Hepatocyte (in vitro differentiated cells): ENCODE measurements at regions not wholly inside any gene's neighbourhood (a gene's known extent, or its start where the extent isn't known, plus 50 kb on each side); places are given as distances from the start of the nearest gene placed in this dataset.
A peak's percentile ranks its signal among the peaks of the same experiment; 100 is the strongest.

Experiments
- DNase-seq: peaks from one replicate; pipeline ENCODE4 v3.0.0-alpha.2; 2016; ENCODE audit warnings: low spot score
- H2AFZ ChIP-seq: fragments of 200-600 bp; sonication (generic); 2 replicates; pipeline ENCODE4 v1.6.0; 2016; ENCODE audit warnings: antibody characterized with exemption, mild to moderate bottlenecking
- H3K27ac ChIP-seq: fragments of 200-600 bp; sonication (generic); 2 replicates; pipeline ENCODE4 v1.5.1; 2016; ENCODE audit warnings: mild to moderate bottlenecking
- H3K27me3 ChIP-seq: fragments of 200-600 bp; sonication (generic); 2 replicates; pipeline ENCODE4 v1.6.1; 2016
- H3K36me3 ChIP-seq: fragments of 200-600 bp; sonication (generic); replicated peaks from 2 replicates; pipeline ENCODE4 v1.5.1; 2016; ENCODE audit warnings: low read depth; ENCODE audit not compliant: insufficient read depth
- H3K4me1 ChIP-seq: fragments of 200-600 bp; sonication (generic); 2 replicates; pipeline ENCODE4 v1.5.1; 2016; ENCODE audit warnings: mild to moderate bottlenecking, moderate library complexity; ENCODE audit not compliant: insufficient read depth
- H3K4me2 ChIP-seq: fragments of 200-600 bp; sonication (generic); 2 replicates; pipeline ENCODE4 v1.6.0; 2016
- H3K4me3 ChIP-seq: fragments of 200-600 bp; sonication (generic); 2 replicates; pipeline ENCODE4 v1.5.1; 2016; ENCODE audit warnings: mild to moderate bottlenecking
- H3K79me2 ChIP-seq: fragments of 200-600 bp; sonication (generic); 2 replicates; pipeline ENCODE4 v1.6.0; 2017; ENCODE audit warnings: mild to moderate bottlenecking
- H3K9me2 ChIP-seq: fragments of 200-600 bp; sonication (generic); replicated peaks from 2 replicates; pipeline ENCODE4 v1.6.0; 2017; ENCODE audit warnings: mild to moderate bottlenecking; ENCODE audit not compliant: insufficient read depth
- H3K9me3 ChIP-seq: fragments of 200-600 bp; sonication (generic); 2 replicates; pipeline ENCODE4 v1.5.1; 2016; ENCODE audit warnings: low read depth, mild to moderate bottlenecking
- H4K20me1 ChIP-seq: fragments of 200-600 bp; sonication (generic); 2 replicates; pipeline ENCODE4 v1.6.0; 2016; ENCODE audit warnings: mild to moderate bottlenecking; ENCODE audit not compliant: insufficient read depth, poor library complexity, severe bottlenecking
- EZH2 ChIP-seq: fragments of 200-600 bp; sonication (generic); IDR thresholded peaks from 2 replicates; pipeline ENCODE4 v1.6.1; 2016; ENCODE audit warnings: antibody characterized with exemption, mild to moderate bottlenecking, borderline replicate concordance
- EZH2phosphoT487 ChIP-seq: fragments of 200-600 bp; sonication (generic); IDR thresholded peaks from one replicate; pipeline ENCODE4 v1.6.1; 2018; ENCODE audit warnings: antibody characterized with exemption, mild to moderate bottlenecking, low read depth, moderate library complexity; ENCODE audit not compliant: unreplicated experiment, severe bottlenecking
- WGBS: methylation state at CpG from one replicate; pipeline ENCODE4 v1.1.6; 2016; ENCODE audit warnings: low lambda C conversion rate; ENCODE audit errors: missing lambda C conversion rate; 5-methylcytosine and 5-hydroxymethylcytosine counted together
- TF ChIP-seq, protein P1 (sequence below): fragments of 200-600 bp; sonication (generic); IDR thresholded peaks from 2 replicates; pipeline ENCODE4 v1.5.1; 2016; ENCODE audit warnings: antibody characterized with exemption, mild to moderate bottlenecking; ENCODE audit not compliant: poor library complexity

- no peaks in the 10 kb centered on the region for H3K36me3 ChIP-seq
- H3K4me1 ChIP-seq = no peaks in the 10 kb centered on the region
- no peaks in the 10 kb centered on the region for H4K20me1 ChIP-seq
- no peak overlapping the region for H3K4me3 ChIP-seq
- H3K27ac ChIP-seq = peak overlapping the region; percentile 45
- 76% methylated on average over 3 of the region's 3 CpGs for WGBS
- H3K4me2 ChIP-seq = no peak overlapping the region
- no peaks in the 10 kb centered on the region for H3K27me3 ChIP-seq
- no peak overlapping the region for H2AFZ ChIP-seq
- DNase-seq = no peak
- H3K9me3 ChIP-seq = no peaks in the 10 kb centered on the region
- H3K79me2 ChIP-seq = no peaks in the 10 kb centered on the region
- TF ChIP-seq, protein P1, sequence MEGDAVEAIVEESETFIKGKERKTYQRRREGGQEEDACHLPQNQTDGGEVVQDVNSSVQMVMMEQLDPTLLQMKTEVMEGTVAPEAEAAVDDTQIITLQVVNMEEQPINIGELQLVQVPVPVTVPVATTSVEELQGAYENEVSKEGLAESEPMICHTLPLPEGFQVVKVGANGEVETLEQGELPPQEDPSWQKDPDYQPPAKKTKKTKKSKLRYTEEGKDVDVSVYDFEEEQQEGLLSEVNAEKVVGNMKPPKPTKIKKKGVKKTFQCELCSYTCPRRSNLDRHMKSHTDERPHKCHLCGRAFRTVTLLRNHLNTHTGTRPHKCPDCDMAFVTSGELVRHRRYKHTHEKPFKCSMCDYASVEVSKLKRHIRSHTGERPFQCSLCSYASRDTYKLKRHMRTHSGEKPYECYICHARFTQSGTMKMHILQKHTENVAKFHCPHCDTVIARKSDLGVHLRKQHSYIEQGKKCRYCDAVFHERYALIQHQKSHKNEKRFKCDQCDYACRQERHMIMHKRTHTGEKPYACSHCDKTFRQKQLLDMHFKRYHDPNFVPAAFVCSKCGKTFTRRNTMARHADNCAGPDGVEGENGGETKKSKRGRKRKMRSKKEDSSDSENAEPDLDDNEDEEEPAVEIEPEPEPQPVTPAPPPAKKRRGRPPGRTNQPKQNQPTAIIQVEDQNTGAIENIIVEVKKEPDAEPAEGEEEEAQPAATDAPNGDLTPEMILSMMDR = no peak
- TF ChIP-seq EZH2 (no peak), EZH2phosphoT487 (no peak)
- H3K9me2 ChIP-seq = no peaks in the 10 kb centered on the region
These were observed 547.1 kb upstream of the ZEB2 start for GRCh38 chr2:145066856-145067548.

DNA sequence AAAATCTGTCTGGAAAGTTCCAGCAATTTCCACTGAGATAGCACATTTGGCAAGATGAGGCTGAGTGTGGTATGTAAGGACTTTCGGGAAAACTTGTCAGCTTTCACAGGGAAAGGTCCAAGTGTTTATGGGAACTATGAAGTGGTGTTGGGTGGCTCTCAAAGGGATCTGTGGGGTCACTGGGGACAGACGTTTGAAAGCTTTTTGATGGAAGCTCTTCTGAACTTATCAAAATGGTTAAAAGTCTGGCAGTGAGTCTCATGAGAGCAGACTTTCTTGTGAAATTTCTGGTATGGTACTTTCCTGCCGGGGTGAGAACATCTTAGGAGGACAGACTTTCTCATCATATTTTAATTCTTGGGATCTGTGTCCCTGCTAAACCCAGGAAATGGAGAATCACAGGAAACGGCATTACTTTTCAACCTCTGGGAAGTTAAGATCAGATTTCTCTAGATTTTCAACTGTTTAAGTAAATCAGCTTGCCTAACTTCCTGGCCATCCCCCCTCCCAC, 546.3 kb upstream of the ZEB2 start:
- Histone ChIP-seq H3K4me1 (no peaks in the 10 kb centered on the region), H3K27me3 (no peaks in the 10 kb centered on the region), H3K27ac (peak overlapping the region; percentile 45), H3K79me2 (no peaks in the 10 kb centered on the region), H3K9me2 (no peaks in the 10 kb centered on the region), H2AFZ (no peak overlapping the region), H3K4me2 (no peak overlapping the region), H3K36me3 (no peaks in the 10 kb centered on the region), H4K20me1 (no peaks in the 10 kb centered on the region), H3K9me3 (no peaks in the 10 kb centered on the region), H3K4me3 (no peak overlapping the region)
- no peak for TF ChIP-seq EZH2phosphoT487
- TF ChIP-seq EZH2 = no peak
- TF ChIP-seq, protein P1 = no peak
- DNase-seq = no peak
- WGBS = 54% methylated on average over 4 of the region's 4 CpGs

DNA sequence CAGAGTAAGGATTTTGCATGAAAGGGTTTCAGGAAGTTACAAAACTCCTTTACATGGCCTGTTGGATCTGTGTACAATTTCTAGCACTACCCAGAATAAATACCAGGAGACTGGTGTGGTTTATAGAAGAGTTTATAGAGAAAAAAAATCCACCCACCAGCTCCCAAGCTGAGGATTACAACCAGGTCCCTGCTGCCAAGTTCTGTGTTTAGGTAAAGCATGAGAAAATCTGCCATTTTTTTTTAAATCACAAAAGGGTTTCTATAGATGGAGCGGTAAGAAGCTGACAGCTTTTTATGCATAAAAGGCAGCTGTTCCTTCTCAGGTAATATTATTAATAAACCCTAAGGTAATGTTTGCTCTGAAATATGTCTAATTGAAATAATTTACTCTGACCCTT, 545.4 kb upstream of the ZEB2 start:
- H3K27ac ChIP-seq = no peak overlapping the region
- TF ChIP-seq EZH2 (no peak), EZH2phosphoT487 (no peak)
- TF ChIP-seq, protein P1 = no peak
- no peak for DNase-seq
- H3K9me3 ChIP-seq = no peaks in the 10 kb centered on the region
- no peaks in the 10 kb centered on the region for H3K9me2 ChIP-seq
- no peaks in the 10 kb centered on the region for H3K27me3 ChIP-seq
- H2AFZ ChIP-seq = no peak overlapping the region
- no peak overlapping the region for H3K4me3 ChIP-seq
- no peaks in the 10 kb centered on the region for H3K79me2 ChIP-seq
- WGBS = 56% methylated on average over 1 of the region's 1 CpG
- H3K4me2 ChIP-seq = no peak overlapping the region
- H4K20me1 ChIP-seq = no peaks in the 10 kb centered on the region
- no peaks in the 10 kb centered on the region for H3K36me3 ChIP-seq
- no peaks in the 10 kb centered on the region for H3K4me1 ChIP-seq
